GM21619 (cell line): ENCODE measurements at regions not wholly inside any gene's neighbourhood (a gene's known extent, or its start where the extent isn't known, plus 50 kb on each side); places are given as distances from the start of the nearest gene placed in this dataset.

ENCODE experiments used
- ATAC-seq: cut with Tn5 transposase; IDR thresholded peaks from one replicate; pipeline ENCODE4 v1.9.1; 2021; ENCODE audit not compliant: unreplicated experiment

- ATAC-seq, result no peak
Observed at GRCh38 chr2:128435576-128436478, 117.2 kb upstream of the HS6ST1 start.

GRCh38 chr2:128436479-128437203 lies 118.0 kb upstream of the HS6ST1 start:
- ATAC-seq, result no peak

- ATAC-seq, result no peak
Observed at GRCh38 chr2:128437204-128437565, 118.5 kb upstream of the HS6ST1 start.

- no peak for ATAC-seq
Observed at GRCh38 chr2:128438091-128438490, 119.4 kb upstream of the HS6ST1 start.

- ATAC-seq, result no peak
Observed at GRCh38 chr2:128438586-128438985, 119.9 kb upstream of the HS6ST1 start.

GRCh38 chr2:128439031-128439790 lies 120.5 kb upstream of the HS6ST1 start:
- no peak for ATAC-seq

- no peak for ATAC-seq
Observed at GRCh38 chr2:128439791-128440665, 121.4 kb upstream of the HS6ST1 start.

- ATAC-seq, result no peak
Observed at GRCh38 chr2:128440666-128441340, 122.1 kb upstream of the HS6ST1 start.

GRCh38 chr2:128441341-128442052 lies 122.8 kb upstream of the HS6ST1 start:
- ATAC-seq, result no peak

GRCh38 chr2:128442053-128442751 lies 123.5 kb upstream of the HS6ST1 start:
- no peak for ATAC-seq

GRCh38 chr2:128442891-128443302 lies 124.2 kb upstream of the HS6ST1 start:
- no peak for ATAC-seq

GRCh38 chr2:128444121-128444771 lies 125.6 kb upstream of the HS6ST1 start:
- no peak for ATAC-seq

- ATAC-seq, result no peak
Observed at GRCh38 chr2:128444816-128445522, 126.3 kb upstream of the HS6ST1 start.

GRCh38 chr2:128445523-128445900 lies 126.8 kb upstream of the HS6ST1 start:
- ATAC-seq, result no peak

- ATAC-seq, result no peak
Observed at GRCh38 chr2:128446049-128446873, 127.6 kb upstream of the HS6ST1 start.

GRCh38 chr2:128446874-128447537 lies 128.3 kb upstream of the HS6ST1 start:
- no peak for ATAC-seq
